DND-41 (cell line): ENCODE measurements at regions not wholly inside any gene's neighbourhood (a gene's known extent, or its start where the extent isn't known, plus 50 kb on each side); places are given as distances from the start of the nearest gene placed in this dataset.

Source experiments
- ATAC-seq: fragments of 200-7000 bp; cut with Tn5 transposase; 3 replicates; pipeline ENCODE4 v1.9.1; 2021; ENCODE audit warnings: low read depth; ENCODE audit not compliant: insufficient read depth
- DNase-seq: peaks from one replicate; pipeline ENCODE4 v3.0.0-alpha.2; 2020
- H2AFZ ChIP-seq: 2 replicates; pipeline ENCODE4 v1.6.0; 2012; ENCODE audit warnings: low read depth, low read length
- H3K27ac ChIP-seq: 2 replicates; pipeline ENCODE4 v1.5.1; 2012; ENCODE audit warnings: low read length, inconsistent platforms
- H3K27me3 ChIP-seq: fragments of 200-600 bp; sonication (generic); 2 replicates; pipeline ENCODE4 v1.6.0; 2012; ENCODE audit warnings: low read length, mild to moderate bottlenecking, inconsistent platforms; ENCODE audit not compliant: insufficient read depth, poor library complexity
- H3K36me3 ChIP-seq: 2 replicates; pipeline ENCODE4 v1.5.1; 2012; ENCODE audit warnings: low read length, inconsistent platforms; ENCODE audit not compliant: insufficient read depth
- H3K4me1 ChIP-seq: 2 replicates; pipeline ENCODE4 v1.5.1; 2012; ENCODE audit warnings: mild to moderate bottlenecking, low read length; ENCODE audit not compliant: insufficient read depth
- H3K4me2 ChIP-seq: 2 replicates; pipeline ENCODE4 v1.6.0; 2012; ENCODE audit warnings: mild to moderate bottlenecking, moderate library complexity, low read length, inconsistent platforms; ENCODE audit not compliant: insufficient read depth
- H3K4me3 ChIP-seq, 2 experiments: fragments of 200-600 bp in 1 of 2; shearing (Covaris generic) in 1 of 2; 2 replicates each; pipeline ENCODE4 v1.5.1; 2012 to 2016; ENCODE audit warnings: inconsistent platforms in 2 of 2, low read length in 2 of 2, mild to moderate bottlenecking in 2 of 2, low read depth in 1 of 2, moderate library complexity in 1 of 2
- H3K79me2 ChIP-seq: 2 replicates; pipeline ENCODE4 v1.6.0; 2012; ENCODE audit warnings: low read length, inconsistent platforms; ENCODE audit not compliant: insufficient read depth
- H3K9ac ChIP-seq: 2 replicates; pipeline ENCODE4 v1.6.0; 2012; ENCODE audit warnings: low read depth, mild to moderate bottlenecking, inconsistent platforms, low read length, moderate library complexity
- H3K9me3 ChIP-seq: 2 replicates; pipeline ENCODE4 v1.5.1; 2012; ENCODE audit warnings: low read length, moderate library complexity, mild to moderate bottlenecking, inconsistent platforms; ENCODE audit not compliant: insufficient read depth, severe bottlenecking
- H4K20me1 ChIP-seq: 2 replicates; pipeline ENCODE4 v1.6.0; 2012; ENCODE audit warnings: low read length; ENCODE audit not compliant: insufficient read depth
- EZH2 ChIP-seq: IDR thresholded peaks from 3 replicates; pipeline ENCODE4 v1.6.1; 2012; ENCODE audit warnings: borderline replicate concordance, low read depth, mild to moderate bottlenecking, moderate library complexity, low read length, inconsistent platforms; ENCODE audit not compliant: severe bottlenecking
- TF ChIP-seq, protein P1 (sequence below): IDR thresholded peaks from 2 replicates; pipeline ENCODE4 v1.5.1; 2012; ENCODE audit warnings: borderline replicate concordance, low read length, moderate library complexity, mild to moderate bottlenecking; ENCODE audit not compliant: poor library complexity, severe bottlenecking; ENCODE audit errors: extremely low read depth

DNA sequence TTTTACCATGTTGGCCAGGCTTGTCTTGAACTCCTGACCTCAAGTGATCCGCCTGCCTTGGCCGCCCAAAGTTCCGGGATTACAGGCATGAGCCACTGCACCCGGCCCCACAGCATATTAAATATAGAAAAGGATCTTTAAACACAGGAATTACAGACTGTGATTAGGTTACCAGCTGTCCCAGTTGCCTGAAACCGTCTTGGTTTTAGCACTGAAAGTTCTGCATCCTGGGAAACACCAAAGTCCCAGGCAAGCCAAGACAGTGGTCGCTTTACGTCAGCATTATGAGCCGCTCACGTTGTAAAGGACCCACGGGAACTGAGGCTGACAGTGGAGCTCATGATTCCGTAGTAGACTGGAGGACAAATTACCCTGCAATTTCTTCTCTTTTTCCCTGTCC lies 69.0 kb upstream of the FAM180A start:
- H3K4me1 ChIP-seq, result no peaks in the 10 kb centered on the region
- no peak overlapping the region for H3K4me3 ChIP-seq
- no peaks in the 10 kb centered on the region for H3K79me2 ChIP-seq
- no peak for TF ChIP-seq EZH2
- TF ChIP-seq, protein P1, sequence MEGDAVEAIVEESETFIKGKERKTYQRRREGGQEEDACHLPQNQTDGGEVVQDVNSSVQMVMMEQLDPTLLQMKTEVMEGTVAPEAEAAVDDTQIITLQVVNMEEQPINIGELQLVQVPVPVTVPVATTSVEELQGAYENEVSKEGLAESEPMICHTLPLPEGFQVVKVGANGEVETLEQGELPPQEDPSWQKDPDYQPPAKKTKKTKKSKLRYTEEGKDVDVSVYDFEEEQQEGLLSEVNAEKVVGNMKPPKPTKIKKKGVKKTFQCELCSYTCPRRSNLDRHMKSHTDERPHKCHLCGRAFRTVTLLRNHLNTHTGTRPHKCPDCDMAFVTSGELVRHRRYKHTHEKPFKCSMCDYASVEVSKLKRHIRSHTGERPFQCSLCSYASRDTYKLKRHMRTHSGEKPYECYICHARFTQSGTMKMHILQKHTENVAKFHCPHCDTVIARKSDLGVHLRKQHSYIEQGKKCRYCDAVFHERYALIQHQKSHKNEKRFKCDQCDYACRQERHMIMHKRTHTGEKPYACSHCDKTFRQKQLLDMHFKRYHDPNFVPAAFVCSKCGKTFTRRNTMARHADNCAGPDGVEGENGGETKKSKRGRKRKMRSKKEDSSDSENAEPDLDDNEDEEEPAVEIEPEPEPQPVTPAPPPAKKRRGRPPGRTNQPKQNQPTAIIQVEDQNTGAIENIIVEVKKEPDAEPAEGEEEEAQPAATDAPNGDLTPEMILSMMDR, result no peak
- DNase-seq (no peak), ATAC-seq (no peak)
- H2AFZ ChIP-seq, result no peak overlapping the region
- no peak overlapping the region for H3K9ac ChIP-seq
- no peaks in the 10 kb centered on the region for H3K36me3 ChIP-seq
- no peaks in the 10 kb centered on the region for H3K27me3 ChIP-seq
- H3K27ac ChIP-seq, result no peak overlapping the region
- no peaks in the 10 kb centered on the region for H3K9me3 ChIP-seq
- H4K20me1 ChIP-seq, result no peaks in the 10 kb centered on the region
- H3K4me2 ChIP-seq, result no peak overlapping the region

DNA sequence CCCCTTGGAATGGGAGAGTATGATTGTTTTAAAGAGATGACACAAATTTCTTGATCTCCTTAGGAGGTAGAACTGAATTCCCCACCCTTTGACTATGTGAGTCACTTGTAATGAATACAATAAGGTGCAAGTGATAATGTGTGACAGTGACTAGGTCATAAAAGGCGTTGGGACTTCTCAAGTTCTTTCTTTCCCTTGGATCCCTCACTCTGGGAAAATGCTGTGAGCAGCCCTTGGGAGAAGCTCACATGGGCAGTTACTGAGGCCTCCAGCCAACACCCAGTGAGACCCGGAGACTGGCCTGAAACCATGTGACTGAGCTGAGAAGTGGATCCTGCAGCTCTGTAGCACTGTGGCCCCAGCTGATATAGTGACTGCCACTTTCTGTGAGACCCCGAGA lies 66.4 kb upstream of the FAM180A start:
- H3K9ac ChIP-seq, result no peak overlapping the region
- no peaks in the 10 kb centered on the region for H3K36me3 ChIP-seq
- no peak overlapping the region for H3K27ac ChIP-seq
- ATAC-seq, result no peak
- H3K9me3 ChIP-seq, result no peaks in the 10 kb centered on the region
- no peaks in the 10 kb centered on the region for H4K20me1 ChIP-seq
- H3K79me2 ChIP-seq, result no peaks in the 10 kb centered on the region
- H3K4me3 ChIP-seq, result no peak overlapping the region
- no peak for DNase-seq
- no peak overlapping the region for H3K4me2 ChIP-seq
- TF ChIP-seq EZH2, result no peak
- TF ChIP-seq, protein P1, result no peak
- no peak overlapping the region for H2AFZ ChIP-seq
- H3K27me3 ChIP-seq, result peaks cover 5% of the 10 kb centered on the region
- no peaks in the 10 kb centered on the region for H3K4me1 ChIP-seq

DNA sequence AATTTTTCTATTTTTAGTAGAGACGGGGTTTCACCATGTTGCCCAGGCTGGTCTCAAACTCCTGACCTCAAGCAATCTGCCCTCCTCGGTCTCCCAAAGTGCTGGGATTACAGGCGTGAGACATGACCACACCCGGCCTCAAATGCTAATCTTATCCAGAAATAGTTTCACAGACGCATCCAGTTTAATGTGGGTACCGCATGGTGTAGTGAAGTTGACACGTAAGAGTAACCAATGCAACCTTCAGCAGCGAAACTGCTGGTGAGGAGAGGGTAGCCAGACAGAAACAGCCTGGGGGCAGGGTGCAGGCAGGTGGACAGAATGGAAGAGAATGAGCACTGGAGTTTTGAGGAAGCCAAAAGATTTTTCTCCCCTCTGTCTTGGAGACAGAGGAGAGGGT lies 63.5 kb upstream of the FAM180A start:
- Histone ChIP-seq H3K4me1 (no peaks in the 10 kb centered on the region), H3K27me3 (peaks cover 8% of the 10 kb centered on the region), H3K9me3 (no peaks in the 10 kb centered on the region), H4K20me1 (no peaks in the 10 kb centered on the region), H3K36me3 (no peaks in the 10 kb centered on the region), H2AFZ (no peak overlapping the region), H3K4me3 (no peak overlapping the region), H3K9ac (no peak overlapping the region), H3K27ac (no peak overlapping the region), H3K4me2 (no peak overlapping the region), H3K79me2 (no peaks in the 10 kb centered on the region)
- no peak for DNase-seq
- no peak for ATAC-seq
- TF ChIP-seq, protein P1, result no peak
- TF ChIP-seq EZH2, result no peak

DNA sequence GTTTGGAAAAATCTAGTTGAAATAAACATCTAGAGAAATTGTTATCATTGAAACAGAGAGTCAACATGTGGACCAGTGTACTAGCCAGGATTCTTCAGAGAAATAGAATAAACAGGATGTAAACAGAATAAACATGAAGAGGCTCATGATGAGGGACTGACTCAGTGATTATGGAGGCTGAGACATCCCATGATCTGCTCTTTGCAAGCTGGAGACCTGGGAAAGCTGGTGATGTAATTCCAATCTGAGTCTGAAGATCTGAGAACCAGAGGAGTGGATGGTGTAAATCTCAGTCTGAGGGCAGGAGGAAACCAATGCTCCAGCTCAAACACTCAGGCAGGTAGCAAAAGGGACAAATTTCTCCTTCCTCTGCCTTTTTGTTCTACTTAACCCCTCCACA lies 62.9 kb upstream of the FAM180A start:
- no peak overlapping the region for H2AFZ ChIP-seq
- H3K27me3 ChIP-seq, result peaks cover 8% of the 10 kb centered on the region
- no peaks in the 10 kb centered on the region for H3K36me3 ChIP-seq
- no peaks in the 10 kb centered on the region for H3K9me3 ChIP-seq
- H3K79me2 ChIP-seq, result no peaks in the 10 kb centered on the region
- H3K4me3 ChIP-seq, result no peak overlapping the region
- DNase-seq (no peak), ATAC-seq (no peak)
- TF ChIP-seq, protein P1, result no peak
- no peak for TF ChIP-seq EZH2
- no peaks in the 10 kb centered on the region for H3K4me1 ChIP-seq
- no peaks in the 10 kb centered on the region for H4K20me1 ChIP-seq
- H3K9ac ChIP-seq, result no peak overlapping the region
- no peak overlapping the region for H3K27ac ChIP-seq
- no peak overlapping the region for H3K4me2 ChIP-seq
